Breast epithelium (tissue), 3 donors: ENCODE measurements at regions not wholly inside any gene's neighbourhood (a gene's known extent, or its start where the extent isn't known, plus 50 kb on each side); places are given as distances from the start of the nearest gene placed in this dataset.

Experiments
- POLR2A ChIP-seq: fragments of 450-650 bp; IDR thresholded peaks from one replicate; pipeline ENCODE4 v1.6.1; 2016; ENCODE audit warnings: antibody characterized with exemption, mild to moderate bottlenecking, moderate library complexity
- POLR2AphosphoS5 ChIP-seq, 3 donors: sonication (generic); formaldehyde crosslinking; IDR thresholded peaks; one replicate each; pipeline ENCODE4 v1.6.1; 2017; ENCODE audit warnings: antibody characterized with exemption in 3 of 3
- TF ChIP-seq, protein P1 (sequence below), 3 donors: fragments of 450-650 bp; IDR thresholded peaks; one replicate each; pipeline ENCODE4 v1.5.1; 2016 to 2017; ENCODE audit warnings: antibody characterized with exemption in 3 of 3, mild to moderate bottlenecking in 3 of 3, moderate library complexity in 3 of 3

DNA sequence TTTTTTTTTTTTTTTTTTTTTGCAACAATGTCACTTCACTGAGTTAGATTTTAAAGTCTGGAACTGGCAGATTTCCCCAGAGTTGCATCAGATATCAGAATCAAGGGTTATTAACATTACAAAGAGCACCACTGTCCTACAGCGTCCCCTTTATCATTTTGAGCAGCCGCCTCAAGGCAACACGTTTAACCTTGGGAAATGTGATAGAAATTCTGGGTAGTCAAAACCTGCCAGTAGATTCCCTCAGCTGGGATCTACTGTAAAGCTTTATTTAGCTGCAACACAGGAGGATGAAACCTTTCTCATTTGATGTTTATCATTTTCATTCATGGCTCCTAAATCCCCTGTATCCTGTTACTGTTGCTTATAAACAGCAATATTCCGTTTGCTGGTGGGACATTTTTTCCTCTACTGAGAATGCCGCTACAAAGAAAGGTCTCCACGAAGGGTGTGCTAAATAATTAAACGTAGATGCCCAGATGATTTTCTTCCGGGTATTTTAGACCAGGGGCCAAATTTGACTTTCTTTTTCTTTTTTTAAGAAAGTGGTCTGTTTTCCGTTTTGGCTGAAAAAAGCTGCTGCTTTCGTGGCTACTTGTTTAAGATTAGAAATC is 436.1 kb upstream of the GOT2 start:
- TF ChIP-seq, protein P1, sequence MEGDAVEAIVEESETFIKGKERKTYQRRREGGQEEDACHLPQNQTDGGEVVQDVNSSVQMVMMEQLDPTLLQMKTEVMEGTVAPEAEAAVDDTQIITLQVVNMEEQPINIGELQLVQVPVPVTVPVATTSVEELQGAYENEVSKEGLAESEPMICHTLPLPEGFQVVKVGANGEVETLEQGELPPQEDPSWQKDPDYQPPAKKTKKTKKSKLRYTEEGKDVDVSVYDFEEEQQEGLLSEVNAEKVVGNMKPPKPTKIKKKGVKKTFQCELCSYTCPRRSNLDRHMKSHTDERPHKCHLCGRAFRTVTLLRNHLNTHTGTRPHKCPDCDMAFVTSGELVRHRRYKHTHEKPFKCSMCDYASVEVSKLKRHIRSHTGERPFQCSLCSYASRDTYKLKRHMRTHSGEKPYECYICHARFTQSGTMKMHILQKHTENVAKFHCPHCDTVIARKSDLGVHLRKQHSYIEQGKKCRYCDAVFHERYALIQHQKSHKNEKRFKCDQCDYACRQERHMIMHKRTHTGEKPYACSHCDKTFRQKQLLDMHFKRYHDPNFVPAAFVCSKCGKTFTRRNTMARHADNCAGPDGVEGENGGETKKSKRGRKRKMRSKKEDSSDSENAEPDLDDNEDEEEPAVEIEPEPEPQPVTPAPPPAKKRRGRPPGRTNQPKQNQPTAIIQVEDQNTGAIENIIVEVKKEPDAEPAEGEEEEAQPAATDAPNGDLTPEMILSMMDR (IDR thresholded peaks at IDR 0.05): no peak
- no peak for TF ChIP-seq POLR2AphosphoS5 (IDR thresholded peaks at IDR 0.05)
- TF ChIP-seq POLR2A: no peak
